ENCODE measurements at regions not wholly inside any gene's neighbourhood (a gene's known extent, or its start where the extent isn't known, plus 50 kb on each side); places are given as distances from the start of the nearest gene placed in this dataset.

GRCh38 chr4:3715855-3716630 is 50.1 kb upstream of the ADRA2C start:
- Histone ChIP-seq H3K36me3 (no peaks in the 10 kb centered on the region), H3K9ac (no peak overlapping the region), H3K4me3 (no peak overlapping the region), H3K4me1 (no peaks in the 10 kb centered on the region), H3K79me2 (ENCODE audit: low read depth) (no peaks in the 10 kb centered on the region), H4K20me1 (ENCODE audit: low read depth) (no peaks in the 10 kb centered on the region), H3K4me2 (no peak overlapping the region), H3K27me3 (no peaks in the 10 kb centered on the region), H3F3A (ENCODE audit: low read depth) (no peaks in the 10 kb centered on the region), H3K9me3 (ENCODE audit: low read depth) (no peaks in the 10 kb centered on the region), H2AFZ (replicated peaks) (no peak overlapping the region), H3K27ac (no peak overlapping the region)
- no peak for DNase-seq (ENCODE audit: low spot score)
- Mint-ChIP-seq H3K9me3 (peaks cover 19% of the 10 kb centered on the region), H3K36me3 (no peaks in the 10 kb centered on the region), H3K27ac (no peak overlapping the region), H3K4me3 (no peak overlapping the region), H3K4me1 (peaks cover 16% of the 10 kb centered on the region), H3K27me3 (ENCODE audit: insufficient read depth, low read depth) (peaks cover 11% of the 10 kb centered on the region)
- TF ChIP-seq EZH2phosphoT487 (IDR thresholded peaks at IDR 0.05) (no peak), CTCF (IDR thresholded peaks at IDR 0.05) (no peak), EZH2 (IDR thresholded peaks at IDR 0.05) (no peak)

- Histone ChIP-seq H3K4me1 (no peaks in the 10 kb centered on the region), H2AFZ (replicated peaks) (no peak overlapping the region), H3K27ac (no peak overlapping the region), H3K79me2 (ENCODE audit: low read depth) (no peaks in the 10 kb centered on the region), H3K9ac (no peak overlapping the region), H3F3A (ENCODE audit: low read depth) (no peaks in the 10 kb centered on the region), H3K9me3 (ENCODE audit: low read depth) (no peaks in the 10 kb centered on the region), H3K4me3 (no peak overlapping the region), H3K4me2 (no peak overlapping the region), H4K20me1 (ENCODE audit: low read depth) (no peaks in the 10 kb centered on the region), H3K27me3 (no peaks in the 10 kb centered on the region), H3K36me3 (no peaks in the 10 kb centered on the region)
- H3K9me3 Mint-ChIP-seq = peaks cover 19% of the 10 kb centered on the region
- no peak overlapping the region for H3K27ac Mint-ChIP-seq
- peaks cover 10% of the 10 kb centered on the region for H3K27me3 Mint-ChIP-seq (ENCODE audit: insufficient read depth, low read depth)
- no peaks in the 10 kb centered on the region for H3K36me3 Mint-ChIP-seq
- H3K4me1 Mint-ChIP-seq = peaks cover 20% of the 10 kb centered on the region
- DNase-seq (ENCODE audit: low spot score) = no peak
- TF ChIP-seq EZH2 (IDR thresholded peaks at IDR 0.05) = no peak
- no peak for TF ChIP-seq CTCF (IDR thresholded peaks at IDR 0.05)
- no peak for TF ChIP-seq EZH2phosphoT487 (IDR thresholded peaks at IDR 0.05)
- H3K4me3 Mint-ChIP-seq = no peak overlapping the region
Measured at GRCh38 chr4:3715061-3715854, 50.9 kb upstream of the ADRA2C start.

GRCh38 chr4:3714642-3715001 is 51.6 kb upstream of the ADRA2C start:
- no peak for DNase-seq (ENCODE audit: low spot score)
- Histone ChIP-seq H2AFZ (replicated peaks) (no peak overlapping the region), H3K36me3 (no peaks in the 10 kb centered on the region), H3K27ac (no peak overlapping the region), H3K4me3 (no peak overlapping the region), H3F3A (ENCODE audit: low read depth) (no peaks in the 10 kb centered on the region), H3K27me3 (no peaks in the 10 kb centered on the region), H3K79me2 (ENCODE audit: low read depth) (no peaks in the 10 kb centered on the region), H3K4me2 (no peak overlapping the region), H3K4me1 (no peaks in the 10 kb centered on the region), H4K20me1 (ENCODE audit: low read depth) (no peaks in the 10 kb centered on the region), H3K9me3 (ENCODE audit: low read depth) (no peaks in the 10 kb centered on the region), H3K9ac (no peak overlapping the region)
- TF ChIP-seq EZH2phosphoT487 (IDR thresholded peaks at IDR 0.05) (no peak), CTCF (IDR thresholded peaks at IDR 0.05) (no peak), EZH2 (IDR thresholded peaks at IDR 0.05) (no peak)
- H3K27me3 Mint-ChIP-seq (ENCODE audit: insufficient read depth, low read depth) = peaks cover 8% of the 10 kb centered on the region
- H3K36me3 Mint-ChIP-seq = no peaks in the 10 kb centered on the region
- no peak overlapping the region for H3K27ac Mint-ChIP-seq
- peaks cover 25% of the 10 kb centered on the region for H3K4me1 Mint-ChIP-seq
- H3K4me3 Mint-ChIP-seq = no peak overlapping the region
- peaks cover 14% of the 10 kb centered on the region for H3K9me3 Mint-ChIP-seq
